Naive thymus-derived CD8-positive, alpha-beta T cell (primary cell): ENCODE measurements at regions not wholly inside any gene's neighbourhood (a gene's known extent, or its start where the extent isn't known, plus 50 kb on each side); places are given as distances from the start of the nearest gene placed in this dataset.
"Not testable (repeated sequence)": the region's sequence is repeated elsewhere in the genome, so short reads cannot be mapped to it uniquely, and the experiment has no call there.

Experiments
- ATAC-seq, 2 donors: fragments of 150-1000 bp; cut with Tn5 transposase in 1 of 2; sonication (Bioruptor Pico), chemical (Tn5 transposase) in 1 of 2; 1 replicate in 1 of 2; 2 replicates in 1 of 2; pipeline ENCODE4 v1.10.0; 2021; ENCODE audit warnings: mild to moderate bottlenecking in 2 of 2, moderate library complexity in 2 of 2
- POLR2A ChIA-PET: fragments of 350-600 bp; sonication (Branson Sonifier 250); formaldehyde crosslinking; loops from one replicate; lab custom pipeline; 2021; ENCODE audit warnings: antibody characterized with exemption; lab: Charles Lee
- DNase-seq, 10 donors: peaks; one replicate each; pipeline versions ENCODE4 v3.0.0 to v3.0.0-alpha.2; 2020 to 2022
- H3K27ac Mint-ChIP-seq, 10 donors: one replicate each; pipeline ENCODE4 v1.8.0; 2020 to 2022; ENCODE audit warnings: mild to moderate bottlenecking in 10 of 10, mixed read lengths in 10 of 10, moderate library complexity in 4 of 10, inconsistent platforms in 1 of 10
- H3K27me3 Mint-ChIP-seq, 5 donors: one replicate each; pipeline ENCODE4 v1.8.0; 2021 to 2022; ENCODE audit warnings: mixed read lengths in 5 of 5
- H3K36me3 Mint-ChIP-seq, 3 donors: one replicate each; pipeline ENCODE4 v1.8.0; 2020 to 2022; ENCODE audit warnings: mixed read lengths in 3 of 3, mild to moderate bottlenecking in 2 of 3, inconsistent platforms in 1 of 3
- H3K4me1 Mint-ChIP-seq, 4 donors: one replicate each; pipeline ENCODE4 v1.8.0; 2021 to 2022; ENCODE audit warnings: mixed read lengths in 4 of 4
- H3K4me3 Mint-ChIP-seq, 10 donors: one replicate each; pipeline ENCODE4 v1.8.0; 2020 to 2022; ENCODE audit warnings: mild to moderate bottlenecking in 10 of 10, mixed read lengths in 10 of 10, moderate library complexity in 6 of 10, inconsistent platforms in 1 of 10
- H3K9me3 Mint-ChIP-seq, 9 donors: one replicate each; pipeline ENCODE4 v1.8.0; 2020 to 2022; ENCODE audit warnings: mixed read lengths in 9 of 9, mild to moderate bottlenecking in 3 of 9, inconsistent platforms in 1 of 9, moderate library complexity in 1 of 9

DNA sequence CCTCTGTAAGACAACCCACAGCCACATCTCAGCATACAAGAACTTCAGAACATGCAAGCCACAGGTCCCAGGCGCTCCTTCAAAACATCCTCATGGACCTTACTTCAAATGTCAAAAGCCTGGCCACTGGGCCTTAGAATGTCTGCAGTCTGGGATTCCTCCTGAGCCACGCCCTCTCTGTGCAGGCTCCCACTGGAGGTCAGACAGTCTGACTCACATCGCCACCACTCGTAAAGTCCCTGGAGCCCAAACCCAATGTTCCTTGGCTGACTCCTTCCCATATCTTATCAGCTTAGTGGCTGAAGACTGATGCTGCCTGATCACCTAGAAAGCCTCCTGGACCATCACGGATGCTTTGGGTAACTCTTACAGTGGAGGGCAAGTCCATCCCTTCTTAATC lies 591.3 kb upstream of the AMELY start:
- POLR2A ChIA-PET, result no interaction called here
- Mint-ChIP-seq H3K27me3 (peaks cover 0 to 24% (median 6%) of the 10 kb centered on the region in 5 donors), H3K9me3 (peaks cover 0 to 23% (median 0%) of the 10 kb centered on the region in 9 donors), H3K4me1 (peaks cover 0 to 1% (median 0%) of the 10 kb centered on the region in 4 donors), H3K36me3 (no peaks in the 10 kb centered on the region), H3K4me3 (no peak overlapping the region), H3K27ac (no peak overlapping the region)
- DNase-seq (no peak), ATAC-seq (no peak)

DNA sequence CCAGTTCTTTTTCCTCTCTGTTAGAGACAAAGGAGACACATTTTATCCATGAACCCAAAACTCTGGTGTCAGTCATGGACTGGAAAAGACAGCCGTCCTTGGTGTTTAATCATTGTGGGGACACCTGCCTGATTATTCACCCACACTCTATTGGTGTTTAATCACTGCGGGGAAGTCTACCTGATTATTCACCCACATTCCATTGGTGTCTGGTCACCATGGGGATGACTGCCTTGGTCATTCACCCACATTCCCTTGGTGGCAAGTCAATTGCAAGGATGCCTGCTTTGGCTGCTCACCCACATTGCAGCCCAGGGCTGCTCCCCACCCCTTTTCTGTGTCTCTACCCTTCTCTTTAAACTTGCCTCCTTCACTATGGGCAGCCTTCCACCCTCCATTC lies 589.7 kb upstream of the AMELY start:
- peaks cover 0 to 29% (median 9%) of the 10 kb centered on the region in 5 donors for H3K27me3 Mint-ChIP-seq
- DNase-seq (no peak), ATAC-seq (no peak)
- POLR2A ChIA-PET, result no interaction called here
- no peak overlapping the region for H3K27ac Mint-ChIP-seq
- peaks cover 0 to 1% (median 0%) of the 10 kb centered on the region in 4 donors for H3K4me1 Mint-ChIP-seq
- H3K4me3 Mint-ChIP-seq, result no peak overlapping the region
- H3K9me3 Mint-ChIP-seq, result peaks cover 0 to 23% (median 0%) of the 10 kb centered on the region in 9 donors
- H3K36me3 Mint-ChIP-seq, result no peaks in the 10 kb centered on the region

DNA sequence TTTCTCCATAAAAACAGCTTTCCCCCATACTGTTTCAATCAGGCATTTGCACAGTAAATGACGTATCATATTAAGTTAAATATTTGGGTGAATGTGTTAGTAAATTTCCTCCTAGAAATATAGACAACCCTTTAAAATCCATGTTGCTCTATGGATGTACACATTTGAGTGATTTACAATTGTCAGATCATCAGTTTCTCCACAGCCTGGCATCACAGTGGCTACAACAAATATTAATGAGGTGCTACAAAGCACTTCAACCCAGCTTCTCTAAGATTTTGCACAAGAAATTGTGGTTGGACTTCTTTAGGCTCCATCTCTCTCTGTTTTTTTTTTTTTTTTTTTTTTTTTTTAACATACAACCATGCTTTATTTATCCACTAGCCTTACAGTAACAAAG lies 584.4 kb upstream of the AMELY start:
- Mint-ChIP-seq H3K36me3 (no peaks in the 10 kb centered on the region), H3K4me3 (no peak overlapping the region), H3K4me1 (peaks cover 0 to 1% (median 0%) of the 10 kb centered on the region in 4 donors), H3K9me3 (no peaks in the 10 kb centered on the region), H3K27ac (no peak overlapping the region), H3K27me3 (peaks cover 1 to 23% (median 6%) of the 10 kb centered on the region in 5 donors)
- POLR2A ChIA-PET, result no interaction called here
- DNase-seq (no peak), ATAC-seq (no peak)

DNA sequence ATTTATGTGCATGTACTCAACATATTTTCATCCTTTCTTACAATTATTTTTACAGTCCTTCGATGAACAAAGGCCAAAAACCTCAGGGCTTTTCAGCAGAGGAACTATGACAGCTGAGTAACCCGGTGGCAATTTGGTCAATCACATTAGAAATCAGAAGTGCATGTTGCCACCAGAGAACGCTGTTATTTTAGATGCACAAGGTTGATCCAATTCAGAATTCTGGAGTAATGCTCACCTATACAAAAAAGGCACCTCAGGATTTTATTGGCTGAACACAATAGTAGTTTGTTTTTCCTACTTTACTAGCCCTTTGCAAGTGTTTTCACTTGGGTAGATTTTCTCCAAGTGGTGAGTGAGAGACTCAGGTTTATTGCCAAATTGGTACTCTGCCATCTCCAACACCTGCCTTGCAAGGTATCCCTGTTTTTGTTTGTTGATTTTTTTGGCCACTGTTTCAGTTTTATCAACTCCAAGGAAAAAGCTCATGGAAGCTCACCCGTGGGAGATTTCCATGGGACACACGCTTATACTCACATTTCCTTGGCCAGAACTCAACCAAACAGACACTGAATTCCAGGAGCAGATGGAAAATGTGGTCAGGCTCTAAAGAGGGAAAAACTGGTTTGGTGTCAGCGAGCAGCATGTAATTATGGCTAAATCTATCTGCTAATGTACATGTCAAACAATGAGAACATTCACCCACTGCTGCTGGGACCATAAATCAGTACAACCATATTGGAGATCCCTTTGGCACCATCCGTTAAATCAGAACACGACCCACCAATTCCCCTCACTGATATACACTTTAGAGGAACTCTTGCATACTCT lies 573.1 kb upstream of the AMELY start:
- ATAC-seq, POLR2A ChIA-PET, H3K27ac Mint-ChIP-seq, DNase-seq, H3K9me3 Mint-ChIP-seq, H3K36me3 Mint-ChIP-seq, H3K4me1 Mint-ChIP-seq, H3K27me3 Mint-ChIP-seq, H3K4me3 Mint-ChIP-seq: not testable (repeated sequence)

DNA sequence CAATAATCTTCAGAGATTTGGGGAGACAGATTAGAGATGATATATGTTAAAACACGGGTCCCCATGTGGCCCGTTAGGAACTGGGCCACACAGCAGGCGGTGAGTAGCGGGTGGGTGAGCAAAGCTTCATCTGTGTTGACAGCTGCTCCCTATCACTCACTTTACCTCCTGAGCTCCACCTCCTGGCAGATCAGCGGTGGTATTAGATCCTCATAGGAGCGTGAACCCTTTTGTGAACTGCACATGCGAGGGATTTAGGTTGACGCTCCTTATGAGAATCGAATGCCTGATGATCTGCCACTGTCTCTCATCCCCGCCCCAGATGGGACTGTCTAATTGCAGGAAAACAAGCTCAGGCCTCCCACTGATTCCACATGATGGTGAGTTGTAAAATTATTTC lies 560.4 kb upstream of the AMELY start:
- DNase-seq (no peak), ATAC-seq (no peak)
- Mint-ChIP-seq H3K4me1 (peaks cover 0 to 6% (median 0%) of the 10 kb centered on the region in 4 donors), H3K27me3 (peaks cover 0 to 6% (median 3%) of the 10 kb centered on the region in 5 donors), H3K36me3 (no peaks in the 10 kb centered on the region), H3K9me3 (no peaks in the 10 kb centered on the region), H3K27ac (no peak overlapping the region), H3K4me3 (no peak overlapping the region)
- POLR2A ChIA-PET, result interaction anchor here (0.6 kb wide), 1 partner anchor 58 kb away, joined by 4 read pairs; no protein-coding TSS in a partner anchor

DNA sequence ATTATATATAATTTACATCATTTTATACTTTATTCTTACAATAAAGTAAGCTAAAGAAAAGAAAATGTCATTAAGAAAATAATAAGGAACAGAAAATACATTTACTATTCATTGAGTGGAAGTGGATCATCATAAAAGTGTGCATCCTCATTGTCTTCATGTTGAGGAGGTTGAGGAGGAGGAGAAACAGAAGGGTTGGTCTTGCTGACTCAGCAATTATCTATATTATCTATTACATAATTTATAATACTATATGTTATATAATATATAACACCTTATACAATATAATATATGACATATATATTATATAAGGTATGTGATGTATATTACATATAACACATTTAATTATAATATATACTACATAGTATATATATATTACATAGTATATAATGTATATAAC lies 558.5 kb upstream of the AMELY start:
- POLR2A ChIA-PET, result no interaction called here
- H3K36me3 Mint-ChIP-seq, result no peaks in the 10 kb centered on the region

DNA sequence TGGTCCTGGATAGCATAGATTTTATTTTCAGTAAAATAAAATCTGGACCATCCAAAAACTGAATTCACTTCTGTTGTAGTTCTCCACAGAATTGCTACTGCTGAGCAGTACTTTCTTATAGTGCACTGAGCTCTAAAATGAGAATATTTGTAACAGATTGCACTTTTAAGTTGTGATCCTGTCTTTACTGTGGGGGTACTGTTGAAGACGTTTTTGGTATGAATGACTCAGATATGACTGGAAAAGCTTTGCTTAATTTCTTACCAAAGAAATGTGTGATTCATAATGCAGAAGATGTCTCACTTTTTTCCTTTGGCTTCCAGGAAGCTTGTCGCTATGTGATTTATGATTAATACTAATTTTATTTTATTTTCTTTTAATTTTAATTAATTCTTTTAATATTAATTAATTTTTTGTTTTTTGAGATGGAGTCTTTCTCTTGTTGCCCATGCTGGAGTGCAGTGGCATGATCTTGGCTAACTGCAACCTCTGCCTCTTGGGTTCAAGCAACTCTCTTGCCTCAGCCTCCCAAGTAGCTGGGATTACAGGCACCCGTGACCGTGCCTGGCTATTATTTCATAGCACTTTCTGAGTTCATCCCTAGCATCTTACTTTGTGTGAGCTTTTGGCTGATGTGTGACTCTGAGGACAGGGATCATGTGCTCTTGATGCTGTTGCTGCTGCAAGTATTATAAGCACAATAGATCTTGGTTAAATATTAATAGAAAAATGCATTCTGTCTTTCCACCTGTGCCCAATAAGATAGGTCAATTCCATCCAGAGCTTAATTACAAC lies 557.6 kb upstream of the AMELY start:
- H3K27ac Mint-ChIP-seq, result no peak overlapping the region
- ATAC-seq (no peak), DNase-seq (no peak)
- H3K36me3 Mint-ChIP-seq, result no peaks in the 10 kb centered on the region
- no peaks in the 10 kb centered on the region for H3K4me1 Mint-ChIP-seq
- peaks cover 0 to 12% (median 8%) of the 10 kb centered on the region in 5 donors for H3K27me3 Mint-ChIP-seq
- POLR2A ChIA-PET, result no interaction called here
- no peak overlapping the region for H3K4me3 Mint-ChIP-seq
- no peaks in the 10 kb centered on the region for H3K9me3 Mint-ChIP-seq

More for the DNA sequence above, 558.5 kb upstream of the AMELY start:
- DNase-seq, result no peak
- Mint-ChIP-seq H3K9me3 (no peaks in the 10 kb centered on the region), H3K27me3 (peaks cover 0 to 12% (median 8%) of the 10 kb centered on the region in 5 donors), H3K4me3 (no peak overlapping the region), H3K4me1 (peaks cover 0 to 4% (median 0%) of the 10 kb centered on the region in 4 donors), H3K27ac (no peak overlapping the region)
- no peak for ATAC-seq

DNA sequence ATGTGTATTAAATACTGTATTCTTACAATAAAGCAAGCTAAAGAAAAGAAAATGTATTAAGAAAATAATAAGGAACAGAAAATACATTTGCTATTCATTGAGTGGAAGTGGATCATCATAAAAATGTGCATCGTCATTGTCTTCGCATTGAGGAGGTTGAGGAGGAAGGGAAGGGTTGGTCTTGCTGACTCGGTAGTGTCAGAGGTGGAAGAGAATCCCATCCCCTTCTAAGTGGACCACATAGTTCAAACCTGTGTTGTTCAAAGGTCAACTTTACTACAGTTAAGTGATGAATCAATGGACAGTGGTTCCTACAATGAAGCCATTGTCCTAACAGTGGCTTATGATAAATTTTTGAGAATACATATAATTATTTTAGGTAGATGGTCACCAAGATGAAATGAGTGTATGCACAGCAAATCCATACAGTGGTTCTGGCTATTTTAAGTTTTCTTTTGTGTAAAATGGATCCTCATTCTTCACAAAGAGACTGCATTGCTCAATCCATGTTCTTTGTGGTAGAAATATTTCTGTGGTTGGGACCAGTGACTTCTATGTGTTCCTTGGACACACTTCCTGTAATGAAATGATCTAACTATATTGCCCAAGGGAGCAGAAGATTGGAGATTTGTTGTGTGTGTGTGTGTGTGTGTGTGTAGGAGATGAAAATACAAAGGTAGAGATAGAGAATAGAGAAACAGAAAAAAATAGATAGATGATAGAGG lies 556.4 kb upstream of the AMELY start:
- no peak for ATAC-seq

DNA sequence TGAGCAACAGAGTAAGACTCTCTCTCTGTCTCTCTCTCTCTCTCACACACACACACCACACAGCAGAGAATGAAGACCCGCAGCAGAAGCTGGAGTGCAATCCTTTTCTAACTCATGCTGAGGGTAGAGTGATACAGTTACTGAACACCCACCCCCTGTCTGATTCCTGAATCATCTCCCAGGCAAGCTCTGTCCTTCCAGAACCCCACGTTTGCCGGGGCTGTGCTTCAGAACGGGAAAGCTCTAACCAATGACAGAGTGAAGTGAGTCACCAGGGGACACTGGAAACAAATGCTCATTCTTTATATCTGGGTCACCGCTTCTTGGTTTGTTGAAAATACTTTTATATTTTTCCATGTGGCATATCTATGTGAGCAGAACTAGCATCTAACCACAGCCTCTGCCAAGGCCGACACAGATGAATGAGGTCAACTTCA lies 553.7 kb upstream of the AMELY start:
- Mint-ChIP-seq H3K4me1 (no peaks in the 10 kb centered on the region), H3K27me3 (peaks cover 2 to 27% (median 20%) of the 10 kb centered on the region in 5 donors), H3K9me3 (peaks cover 0 to 6% (median 0%) of the 10 kb centered on the region in 9 donors), H3K36me3 (no peaks in the 10 kb centered on the region), H3K4me3 (no peak overlapping the region), H3K27ac (no peak overlapping the region)
- ATAC-seq, result no peak
- POLR2A ChIA-PET, result no interaction called here
- no peak for DNase-seq

More for the DNA sequence above, 556.4 kb upstream of the AMELY start:
- no peak for DNase-seq
- Mint-ChIP-seq H3K4me3 (no peak overlapping the region), H3K27me3 (peaks cover 0 to 12% (median 12%) of the 10 kb centered on the region in 5 donors), H3K9me3 (no peaks in the 10 kb centered on the region), H3K36me3 (no peaks in the 10 kb centered on the region), H3K4me1 (no peaks in the 10 kb centered on the region), H3K27ac (no peak overlapping the region)
- POLR2A ChIA-PET, result no interaction called here

DNA sequence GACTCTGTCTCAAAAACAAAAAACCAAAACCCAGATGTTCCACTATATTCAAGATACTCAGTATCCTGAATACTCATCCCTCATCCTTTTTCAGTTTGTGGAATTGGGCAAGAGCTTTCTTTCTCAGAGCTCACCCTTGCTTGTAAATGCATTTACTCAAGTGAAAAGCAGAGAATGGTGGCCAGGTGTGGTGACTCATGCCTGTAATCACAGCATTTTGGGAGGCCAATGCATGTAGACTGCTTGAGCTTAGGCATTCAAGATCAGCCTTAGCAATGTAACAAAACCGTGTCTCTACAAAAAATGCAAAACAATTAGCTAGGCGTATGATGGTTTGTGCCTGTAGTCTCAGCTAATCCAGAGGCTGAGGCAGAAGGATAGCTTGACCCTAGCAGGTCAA lies 553.2 kb upstream of the AMELY start:
- POLR2A ChIA-PET, result no interaction called here
- H3K27ac Mint-ChIP-seq, result no peak overlapping the region
- H3K4me1 Mint-ChIP-seq, result no peaks in the 10 kb centered on the region
- H3K36me3 Mint-ChIP-seq, result no peaks in the 10 kb centered on the region
- DNase-seq (no peak), ATAC-seq (no peak)
- no peak overlapping the region for H3K4me3 Mint-ChIP-seq
- H3K9me3 Mint-ChIP-seq, result peaks cover 0 to 9% (median 0%) of the 10 kb centered on the region in 9 donors
- H3K27me3 Mint-ChIP-seq, result peaks cover 7 to 30% (median 22%) of the 10 kb centered on the region in 5 donors

DNA sequence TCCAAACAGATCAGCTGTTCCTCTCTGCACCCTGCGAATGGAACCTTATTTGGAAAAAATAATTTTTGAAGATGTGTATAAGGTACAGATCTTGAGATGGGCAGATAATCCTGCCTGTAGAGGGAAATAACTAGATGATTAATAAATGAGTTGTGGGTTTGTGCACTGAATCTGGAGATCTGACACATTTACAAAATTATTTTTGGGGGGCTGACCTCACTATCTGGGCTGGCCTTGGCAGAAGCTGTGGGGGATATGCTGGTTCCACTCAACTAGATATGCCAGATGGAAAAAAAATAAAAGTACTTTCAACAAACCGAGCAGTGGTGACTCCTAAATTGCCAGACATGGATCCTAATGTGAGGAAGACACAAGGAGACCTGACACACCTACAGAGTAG lies 552.2 kb upstream of the AMELY start:
- ATAC-seq, result no peak
- POLR2A ChIA-PET, result no interaction called here

DNA sequence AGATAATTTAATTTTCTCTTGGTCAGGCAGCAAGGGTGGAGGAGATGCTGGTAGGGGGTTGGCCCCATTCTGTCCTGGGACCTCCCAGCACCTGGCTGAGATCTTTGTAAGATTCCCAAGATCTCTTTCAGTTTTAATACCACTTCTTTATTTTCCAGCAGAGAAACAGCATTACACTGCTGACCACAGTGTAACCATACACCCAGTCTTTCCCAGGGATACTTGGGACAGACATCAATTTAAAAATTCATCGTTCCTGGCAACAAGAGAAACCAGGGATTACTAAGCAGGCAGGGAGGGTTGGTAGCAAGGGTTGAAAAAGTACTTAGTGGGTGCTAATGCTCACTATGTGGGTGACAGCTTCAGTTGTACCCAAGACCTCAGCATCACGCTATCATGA lies 551.6 kb upstream of the AMELY start:
- DNase-seq, result no peak
- POLR2A ChIA-PET, result no interaction called here
- no peak for ATAC-seq
- peaks cover 0 to 21% (median 0%) of the 10 kb centered on the region in 9 donors for H3K9me3 Mint-ChIP-seq
- peaks cover 11 to 37% (median 28%) of the 10 kb centered on the region in 5 donors for H3K27me3 Mint-ChIP-seq
- H3K4me1 Mint-ChIP-seq, result peaks cover 0 to 2% (median 0%) of the 10 kb centered on the region in 4 donors
- no peak overlapping the region for H3K27ac Mint-ChIP-seq
- no peak overlapping the region for H3K4me3 Mint-ChIP-seq
- no peaks in the 10 kb centered on the region for H3K36me3 Mint-ChIP-seq

More for the DNA sequence above, 552.2 kb upstream of the AMELY start:
- H3K9me3 Mint-ChIP-seq, result peaks cover 0 to 19% (median 0%) of the 10 kb centered on the region in 9 donors
- H3K27me3 Mint-ChIP-seq, result peaks cover 11 to 38% (median 29%) of the 10 kb centered on the region in 5 donors
- H3K4me1 Mint-ChIP-seq, result peaks cover 0 to 2% (median 0%) of the 10 kb centered on the region in 4 donors
- no peak overlapping the region for H3K27ac Mint-ChIP-seq
- H3K4me3 Mint-ChIP-seq, result no peak overlapping the region
- no peak for DNase-seq
- H3K36me3 Mint-ChIP-seq, result no peaks in the 10 kb centered on the region
